Panc1 (cell line): ENCODE measurements at regions not wholly inside any gene's neighbourhood (a gene's known extent, or its start where the extent isn't known, plus 50 kb on each side); places are given as distances from the start of the nearest gene placed in this dataset.

ENCODE experiments used
- POLR2AphosphoS5 ChIP-seq: IDR thresholded peaks from 2 replicates; pipeline ENCODE4 v1.6.1; 2012; ENCODE audit warnings: mild to moderate bottlenecking, low read depth, low read length, moderate library complexity
- TCF7L2 ChIP-seq: IDR thresholded peaks from 2 replicates; pipeline ENCODE4 v1.6.1; 2011; ENCODE audit warnings: mild to moderate bottlenecking, low read depth, low read length, inconsistent platforms
- TF ChIP-seq, protein P1 (sequence below): fragments of 450-650 bp; IDR thresholded peaks from 2 replicates; pipeline ENCODE4 v1.5.1; 2017; ENCODE audit warnings: mild to moderate bottlenecking

DNA sequence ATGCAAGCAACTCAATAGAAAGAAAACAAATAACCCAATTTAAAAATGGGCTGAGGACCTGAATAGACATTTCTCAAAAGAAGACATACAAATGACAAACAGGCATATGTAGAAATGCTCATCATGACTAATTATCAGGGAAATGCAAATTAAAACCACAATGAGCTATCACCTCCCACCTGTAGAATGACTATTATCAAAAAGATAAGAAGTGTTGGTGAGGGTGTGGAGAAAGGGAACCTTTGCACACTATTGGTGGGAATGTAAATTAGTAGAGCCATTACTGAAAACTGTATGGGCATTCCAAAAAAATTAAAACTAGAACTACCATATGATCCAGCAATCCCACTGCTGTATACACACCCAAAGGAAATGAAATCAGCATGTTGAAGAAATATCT lies 212.2 kb downstream of the SUCLA2 start:
- TF ChIP-seq POLR2AphosphoS5 (no peak), TCF7L2 (no peak)
- TF ChIP-seq, protein P1, sequence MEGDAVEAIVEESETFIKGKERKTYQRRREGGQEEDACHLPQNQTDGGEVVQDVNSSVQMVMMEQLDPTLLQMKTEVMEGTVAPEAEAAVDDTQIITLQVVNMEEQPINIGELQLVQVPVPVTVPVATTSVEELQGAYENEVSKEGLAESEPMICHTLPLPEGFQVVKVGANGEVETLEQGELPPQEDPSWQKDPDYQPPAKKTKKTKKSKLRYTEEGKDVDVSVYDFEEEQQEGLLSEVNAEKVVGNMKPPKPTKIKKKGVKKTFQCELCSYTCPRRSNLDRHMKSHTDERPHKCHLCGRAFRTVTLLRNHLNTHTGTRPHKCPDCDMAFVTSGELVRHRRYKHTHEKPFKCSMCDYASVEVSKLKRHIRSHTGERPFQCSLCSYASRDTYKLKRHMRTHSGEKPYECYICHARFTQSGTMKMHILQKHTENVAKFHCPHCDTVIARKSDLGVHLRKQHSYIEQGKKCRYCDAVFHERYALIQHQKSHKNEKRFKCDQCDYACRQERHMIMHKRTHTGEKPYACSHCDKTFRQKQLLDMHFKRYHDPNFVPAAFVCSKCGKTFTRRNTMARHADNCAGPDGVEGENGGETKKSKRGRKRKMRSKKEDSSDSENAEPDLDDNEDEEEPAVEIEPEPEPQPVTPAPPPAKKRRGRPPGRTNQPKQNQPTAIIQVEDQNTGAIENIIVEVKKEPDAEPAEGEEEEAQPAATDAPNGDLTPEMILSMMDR, result no peak
